K562 (cell line): ENCODE measurements at regions not wholly inside any gene's neighbourhood (a gene's known extent, or its start where the extent isn't known, plus 50 kb on each side); places are given as distances from the start of the nearest gene placed in this dataset.

Experiments
- REST ChIP-seq, 2 experiments: fragments of 450-650 bp; formaldehyde crosslinking in 1 of 2; IDR thresholded peaks; 2 replicates each; pipeline versions ENCODE4 v1.4.0 to v1.6.1; 2014 to 2020; ENCODE audit warnings: mild to moderate bottlenecking in 2 of 2, borderline replicate concordance in 1 of 2, low read depth in 1 of 2
- SMAD1 ChIP-seq: fragments of 150-350 bp; IDR thresholded peaks from 2 replicates; pipeline ENCODE4 v1.6.1; 2014; ENCODE audit warnings: low read length, low read depth; ENCODE audit not compliant: partially characterized antibody
- TARDBP ChIP-seq: fragments of 450-650 bp; IDR thresholded peaks from 2 replicates; pipeline ENCODE4 v1.6.1; 2016
- TRIM28 ChIP-seq: fragments of 450-650 bp; IDR thresholded peaks from 2 replicates; pipeline ENCODE4 v1.6.1; 2017
- ZBTB49 ChIP-seq: sonication (generic); formaldehyde crosslinking; IDR thresholded peaks from 2 replicates; pipeline ENCODE4 v1.8.0; 2022; ENCODE audit warnings: missing genetic modification reagents, mild to moderate bottlenecking, borderline replicate concordance

GRCh38 chr1:222413991-222414549, 133.8 kb downstream of the HHIPL2 start (continued):
- no peak for TF ChIP-seq ZBTB49 (CRISPR knock-in tag)
- TF ChIP-seq REST (IDR thresholded peaks at IDR 0.05; ENCODE audit: borderline replicate concordance), result no peak
- no peak for TF ChIP-seq REST (CRISPR knock-in tag; IDR thresholded peaks at IDR 0.05; ENCODE audit: low read depth)
- no peak for TF ChIP-seq SMAD1
- no peak for TF ChIP-seq TARDBP
- no peak for TF ChIP-seq TRIM28
